KMS-11 (cell line): ENCODE measurements at regions not wholly inside any gene's neighbourhood (a gene's known extent, or its start where the extent isn't known, plus 50 kb on each side); places are given as distances from the start of the nearest gene placed in this dataset.

ENCODE experiments used
- H2AFZ ChIP-seq: fragments of 200-600 bp; sonication (generic); 2 replicates; pipeline ENCODE4 v1.6.1; 2016; ENCODE audit warnings: antibody characterized with exemption, mixed run types, low read depth
- H3K27ac ChIP-seq: fragments of 200-600 bp; sonication (generic); 2 replicates; pipeline ENCODE4 v1.6.1; 2016; ENCODE audit warnings: mild to moderate bottlenecking, mixed run types
- H3K27me3 ChIP-seq: fragments of 200-600 bp; sonication (generic); 2 replicates; pipeline ENCODE4 v1.6.1; 2017; ENCODE audit warnings: mild to moderate bottlenecking, low read depth, mixed run types, moderate library complexity; ENCODE audit not compliant: insufficient read depth
- H3K36me3 ChIP-seq: fragments of 200-600 bp; sonication (generic); 2 replicates; pipeline ENCODE4 v1.6.1; 2017; ENCODE audit warnings: mild to moderate bottlenecking, mixed run types; ENCODE audit not compliant: insufficient read depth
- H3K4me1 ChIP-seq: fragments of 200-600 bp; sonication (generic); 2 replicates; pipeline ENCODE4 v1.6.1; 2016; ENCODE audit warnings: mild to moderate bottlenecking, low read depth, mixed run types; ENCODE audit not compliant: poor library complexity, severe bottlenecking
- H3K4me2 ChIP-seq: fragments of 200-600 bp; sonication (generic); 2 replicates; pipeline ENCODE4 v1.7.0; 2016; ENCODE audit warnings: mild to moderate bottlenecking, mixed run types
- H3K4me3 ChIP-seq: fragments of 200-600 bp; sonication (generic); IDR thresholded peaks from 2 replicates; pipeline ENCODE4 v1.6.1; 2017; ENCODE audit warnings: low read depth, low read length, mixed read lengths; ENCODE audit not compliant: insufficient read depth
- H3K79me2 ChIP-seq: fragments of 200-600 bp; sonication (generic); 2 replicates; pipeline ENCODE4 v1.6.1; 2016; ENCODE audit warnings: low read depth, mixed run types; ENCODE audit not compliant: insufficient read depth
- H3K9ac ChIP-seq: fragments of 200-600 bp; sonication (generic); 2 replicates; pipeline ENCODE4 v1.6.1; 2016; ENCODE audit warnings: mild to moderate bottlenecking, mixed run types
- H4K20me1 ChIP-seq: fragments of 200-600 bp; sonication (generic); 2 replicates; pipeline ENCODE4 v1.6.1; 2016; ENCODE audit warnings: mild to moderate bottlenecking, mixed run types; ENCODE audit not compliant: insufficient read depth
- TF ChIP-seq, protein P1 (sequence below): fragments of 200-600 bp; sonication (generic); conservative IDR thresholded peaks from 2 replicates; pipeline ENCODE4 v1.6.1; 2017; ENCODE audit warnings: low read depth, mild to moderate bottlenecking, antibody characterized with exemption, low read length, moderate library complexity, mixed read lengths

DNA sequence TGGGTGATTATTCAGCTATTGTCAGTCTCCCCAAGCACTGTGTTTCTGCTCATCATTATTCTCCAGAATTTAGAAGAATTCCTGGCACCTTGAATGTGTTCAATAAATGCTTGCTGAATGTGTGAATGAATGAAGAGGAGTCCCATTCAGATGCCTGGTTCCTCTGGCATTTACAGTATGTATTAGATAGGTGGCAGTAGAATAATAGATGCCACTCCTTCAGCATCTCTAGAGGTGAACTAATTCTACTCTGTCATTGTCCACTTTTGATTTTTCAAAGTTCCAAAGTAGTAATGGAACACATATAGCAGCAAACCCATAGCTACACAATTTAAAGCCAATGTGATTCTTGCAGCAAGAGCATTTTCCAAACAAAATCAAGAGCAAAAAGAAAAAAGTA lies 118.9 kb upstream of the CEP162 start:
- TF ChIP-seq, protein P1, sequence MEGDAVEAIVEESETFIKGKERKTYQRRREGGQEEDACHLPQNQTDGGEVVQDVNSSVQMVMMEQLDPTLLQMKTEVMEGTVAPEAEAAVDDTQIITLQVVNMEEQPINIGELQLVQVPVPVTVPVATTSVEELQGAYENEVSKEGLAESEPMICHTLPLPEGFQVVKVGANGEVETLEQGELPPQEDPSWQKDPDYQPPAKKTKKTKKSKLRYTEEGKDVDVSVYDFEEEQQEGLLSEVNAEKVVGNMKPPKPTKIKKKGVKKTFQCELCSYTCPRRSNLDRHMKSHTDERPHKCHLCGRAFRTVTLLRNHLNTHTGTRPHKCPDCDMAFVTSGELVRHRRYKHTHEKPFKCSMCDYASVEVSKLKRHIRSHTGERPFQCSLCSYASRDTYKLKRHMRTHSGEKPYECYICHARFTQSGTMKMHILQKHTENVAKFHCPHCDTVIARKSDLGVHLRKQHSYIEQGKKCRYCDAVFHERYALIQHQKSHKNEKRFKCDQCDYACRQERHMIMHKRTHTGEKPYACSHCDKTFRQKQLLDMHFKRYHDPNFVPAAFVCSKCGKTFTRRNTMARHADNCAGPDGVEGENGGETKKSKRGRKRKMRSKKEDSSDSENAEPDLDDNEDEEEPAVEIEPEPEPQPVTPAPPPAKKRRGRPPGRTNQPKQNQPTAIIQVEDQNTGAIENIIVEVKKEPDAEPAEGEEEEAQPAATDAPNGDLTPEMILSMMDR, result no peak
- Histone ChIP-seq H3K27me3 (no peaks in the 10 kb centered on the region), H3K4me1 (no peaks in the 10 kb centered on the region), H3K9ac (no peak overlapping the region), H3K27ac (no peak overlapping the region), H3K4me3 (no peak overlapping the region), H4K20me1 (no peaks in the 10 kb centered on the region), H3K36me3 (no peaks in the 10 kb centered on the region), H2AFZ (no peak overlapping the region), H3K4me2 (no peak overlapping the region), H3K79me2 (no peaks in the 10 kb centered on the region)

DNA sequence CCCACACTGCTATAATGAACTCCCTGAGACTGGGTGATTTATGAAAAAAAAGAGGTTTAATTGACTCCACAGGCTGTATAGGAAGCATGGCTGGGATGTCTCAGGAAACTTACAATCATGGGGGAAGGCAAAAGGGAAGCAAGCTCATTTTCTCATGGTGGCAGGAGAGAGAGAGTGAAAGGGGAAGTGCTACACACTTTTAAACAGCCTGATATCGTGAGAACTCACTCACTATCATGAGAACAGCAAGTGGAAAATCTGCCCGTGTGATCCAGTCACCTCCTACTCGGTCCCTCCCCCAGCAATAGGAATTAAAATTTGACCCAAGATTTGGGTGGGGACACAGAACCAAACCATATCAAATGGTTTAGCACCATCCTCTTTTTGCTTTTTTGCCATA lies 116.6 kb upstream of the CEP162 start:
- Histone ChIP-seq H4K20me1 (no peaks in the 10 kb centered on the region), H3K27me3 (no peaks in the 10 kb centered on the region), H3K27ac (no peak overlapping the region), H3K4me1 (no peaks in the 10 kb centered on the region), H3K79me2 (no peaks in the 10 kb centered on the region), H3K4me2 (no peak overlapping the region), H3K9ac (no peak overlapping the region), H3K36me3 (no peaks in the 10 kb centered on the region), H3K4me3 (no peak overlapping the region), H2AFZ (no peak overlapping the region)
- TF ChIP-seq, protein P1, result no peak

DNA sequence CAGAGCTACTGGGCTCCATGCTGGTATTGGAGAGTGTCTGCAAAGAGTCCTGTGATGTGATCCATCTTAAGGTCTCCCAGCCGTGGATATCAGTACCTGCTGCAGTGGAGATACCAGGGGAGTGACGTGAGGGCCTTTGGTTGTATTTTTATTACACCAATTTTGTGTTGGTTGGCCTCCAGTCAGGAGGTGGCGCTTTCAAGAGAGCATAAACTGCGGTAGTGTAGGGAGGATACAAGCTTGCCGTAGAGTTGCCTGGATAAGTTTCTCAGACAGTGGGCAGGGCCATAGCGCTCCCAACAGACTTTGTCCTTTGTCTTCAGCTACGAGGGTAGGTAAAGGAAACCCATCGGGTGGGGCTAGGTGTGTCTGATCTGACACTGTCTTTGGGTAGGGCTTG lies 113.0 kb upstream of the CEP162 start:
- Histone ChIP-seq H3K27me3 (no peaks in the 10 kb centered on the region), H3K27ac (no peak overlapping the region), H3K79me2 (no peaks in the 10 kb centered on the region), H3K4me3 (no peak overlapping the region), H3K4me2 (no peak overlapping the region), H3K36me3 (no peaks in the 10 kb centered on the region), H4K20me1 (no peaks in the 10 kb centered on the region), H2AFZ (no peak overlapping the region), H3K4me1 (no peaks in the 10 kb centered on the region), H3K9ac (no peak overlapping the region)
- TF ChIP-seq, protein P1, result no peak

DNA sequence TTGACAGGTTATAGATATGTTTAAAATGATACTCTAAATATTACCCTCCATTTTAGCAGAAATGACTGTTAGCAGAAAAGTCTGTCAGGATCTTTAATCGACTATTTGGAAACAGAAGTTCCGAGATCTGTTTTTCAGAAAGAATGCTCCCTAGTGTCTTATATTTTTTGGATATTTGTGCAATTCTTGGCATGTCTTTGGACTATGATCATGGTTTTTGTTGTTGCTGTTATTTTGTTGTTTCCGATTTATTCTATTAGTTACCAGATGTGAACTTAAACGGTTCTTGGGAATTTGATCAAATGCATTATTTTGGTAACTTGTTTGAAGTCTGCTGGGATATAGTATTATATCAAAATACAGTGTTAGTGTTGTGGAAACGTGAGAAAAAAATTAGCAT lies 106.4 kb upstream of the CEP162 start:
- Histone ChIP-seq H3K79me2 (no peaks in the 10 kb centered on the region), H4K20me1 (no peaks in the 10 kb centered on the region), H3K4me1 (no peaks in the 10 kb centered on the region), H3K27me3 (no peaks in the 10 kb centered on the region), H3K36me3 (no peaks in the 10 kb centered on the region), H3K9ac (no peak overlapping the region), H3K27ac (no peak overlapping the region), H3K4me3 (no peak overlapping the region), H3K4me2 (no peak overlapping the region), H2AFZ (no peak overlapping the region)
- TF ChIP-seq, protein P1, result no peak
